Stimulated activated CD4-positive, alpha-beta T cell treated with anti-CD3 and anti-CD28 coated beads, Interleukin-4, amount 100 ng/mL, for 4 hours (primary cell): ENCODE measurements at regions not wholly inside any gene's neighbourhood (a gene's known extent, or its start where the extent isn't known, plus 50 kb on each side); places are given as distances from the start of the nearest gene placed in this dataset.
"Not testable (repeated sequence)": the region's sequence is repeated elsewhere in the genome, so short reads cannot be mapped to it uniquely, and the experiment has no call there.

Source experiments
- DNase-seq, 2 experiments: peaks; one replicate each; pipeline ENCODE4 v3.0.0-alpha.2; 2020

DNA sequence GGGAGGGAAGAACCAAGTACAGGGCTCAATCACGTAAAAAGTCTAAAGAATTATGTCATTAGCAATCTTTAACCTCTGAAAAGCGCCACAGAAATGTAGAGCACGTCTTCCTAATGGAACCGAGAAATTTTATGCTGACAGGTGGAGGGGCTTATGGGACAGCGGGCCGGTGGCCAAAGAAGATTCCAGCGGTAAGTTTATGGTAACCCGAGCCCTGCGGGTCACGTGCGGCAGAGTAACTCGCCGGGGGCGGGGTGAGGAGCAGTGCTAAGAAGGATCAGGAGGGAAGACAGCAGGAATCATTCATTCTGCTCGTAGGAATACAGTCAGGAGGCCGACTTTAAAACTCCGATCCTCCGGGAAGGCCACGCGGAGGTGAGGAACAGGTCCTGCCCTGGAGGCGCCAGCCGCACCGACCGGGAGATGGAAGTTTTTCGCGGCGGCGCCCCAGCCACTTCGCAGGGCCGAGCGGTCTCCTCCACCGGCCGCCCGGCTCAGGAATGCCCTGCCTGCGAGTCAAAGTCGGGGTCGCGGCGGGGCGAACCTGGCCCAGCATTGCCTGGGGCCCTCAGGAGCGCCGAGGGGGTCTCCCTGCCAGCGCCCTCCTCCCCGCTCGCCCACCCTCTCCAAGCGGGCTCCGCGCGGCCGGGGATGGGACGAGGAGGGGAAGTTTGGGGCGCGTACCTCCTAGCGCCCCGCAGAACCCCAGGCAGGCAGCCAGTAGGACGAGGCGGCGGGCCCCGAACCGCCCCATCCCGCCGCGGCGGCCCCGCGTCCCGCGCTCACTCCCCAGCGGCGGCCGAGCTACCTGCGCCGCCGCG is 101.8 kb downstream of the ESM1 start:
- DNase-seq: peak in 1 of 2 experiments; percentile 13

DNA sequence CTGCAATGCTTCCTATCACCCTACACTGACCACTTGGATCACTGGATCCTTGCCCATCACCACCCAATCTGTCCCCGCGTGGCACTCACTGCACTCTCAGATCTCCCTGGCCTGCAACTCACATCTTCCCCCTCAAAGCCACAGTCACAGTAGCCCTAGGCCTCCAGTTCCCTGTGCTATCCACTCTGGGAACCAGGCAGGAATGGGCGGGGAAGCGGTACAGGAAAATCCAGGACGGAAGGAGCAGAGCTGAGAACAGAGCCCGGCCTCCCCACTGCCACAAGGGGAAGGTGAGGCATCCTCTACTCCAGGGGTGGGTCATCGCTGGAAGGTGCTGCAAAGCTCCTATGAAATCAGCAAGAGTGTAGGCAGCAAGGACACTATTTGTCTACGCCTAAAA is 102.6 kb downstream of the ESM1 start:
- DNase-seq: no peak

- no peak for DNase-seq
These were observed 103.3 kb downstream of the ESM1 start for GRCh38 chr5:54882101-54882500.

GRCh38 chr5:54881286-54882005 is 103.9 kb downstream of the ESM1 start:
- DNase-seq: no peak

GRCh38 chr5:54876976-54877375 is 108.4 kb downstream of the ESM1 start:
- no peak for DNase-seq

GRCh38 chr5:54876556-54876955 is 108.8 kb downstream of the ESM1 start:
- no peak for DNase-seq

GRCh38 chr5:54874337-54875021 is 110.9 kb downstream of the ESM1 start:
- DNase-seq: no peak

DNA sequence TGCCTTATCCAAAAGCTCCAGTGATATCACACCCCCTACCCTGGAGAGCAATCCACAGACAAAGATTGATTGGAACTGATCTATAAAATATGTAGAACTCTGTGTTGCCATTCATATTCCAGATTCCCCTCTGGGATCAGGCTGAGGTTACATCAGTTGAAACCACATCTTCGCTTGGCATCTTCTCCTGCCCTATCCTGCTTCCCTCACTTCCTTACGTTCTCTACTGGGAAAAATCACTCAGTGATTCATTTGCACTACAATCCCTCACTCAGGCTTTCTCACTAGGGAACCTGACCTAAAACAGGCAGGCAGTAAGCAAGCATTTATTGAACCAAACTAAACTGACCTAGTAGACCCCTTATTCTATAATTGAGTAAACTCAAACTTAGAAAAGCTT is 111.7 kb downstream of the ESM1 start:
- DNase-seq: no peak

DNA sequence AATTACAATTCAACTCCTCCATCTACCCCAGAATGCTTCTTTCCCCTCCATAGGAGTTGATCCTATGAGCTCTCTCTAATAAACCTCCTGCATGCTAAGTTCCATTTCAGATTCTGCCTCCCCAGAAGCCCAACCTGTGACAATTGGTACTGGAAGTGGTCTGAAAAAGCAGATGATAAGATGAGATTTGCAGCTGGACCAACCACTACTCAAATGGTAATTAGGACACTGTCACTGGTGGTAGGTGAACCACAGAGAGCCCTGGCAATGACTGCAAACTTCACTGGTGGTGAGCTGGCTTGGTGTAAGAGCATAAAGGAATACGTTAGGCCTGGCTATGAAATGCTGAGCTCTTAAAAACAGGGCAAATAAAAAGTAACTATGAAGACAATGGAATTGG is 112.6 kb downstream of the ESM1 start:
- no peak for DNase-seq

DNA sequence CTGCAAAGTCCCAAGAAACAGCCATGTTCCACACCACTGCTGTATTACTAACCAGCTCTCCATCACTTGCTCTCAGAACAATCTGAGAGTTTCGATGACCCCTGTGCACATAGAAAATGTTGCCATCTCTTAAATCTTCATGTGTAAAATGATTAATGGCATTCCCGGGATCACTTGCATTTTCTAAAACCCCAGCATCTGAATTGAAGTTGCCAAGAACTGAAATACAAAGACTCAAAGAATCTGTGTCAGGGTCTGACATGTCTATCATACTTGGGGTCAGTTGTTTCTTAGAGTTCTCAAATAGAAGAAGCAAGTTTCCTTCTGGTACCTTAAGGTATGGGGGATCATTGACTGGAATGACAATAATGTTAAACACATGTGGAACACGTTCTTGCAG is 115.1 kb downstream of the ESM1 start:
- no peak for DNase-seq

DNA sequence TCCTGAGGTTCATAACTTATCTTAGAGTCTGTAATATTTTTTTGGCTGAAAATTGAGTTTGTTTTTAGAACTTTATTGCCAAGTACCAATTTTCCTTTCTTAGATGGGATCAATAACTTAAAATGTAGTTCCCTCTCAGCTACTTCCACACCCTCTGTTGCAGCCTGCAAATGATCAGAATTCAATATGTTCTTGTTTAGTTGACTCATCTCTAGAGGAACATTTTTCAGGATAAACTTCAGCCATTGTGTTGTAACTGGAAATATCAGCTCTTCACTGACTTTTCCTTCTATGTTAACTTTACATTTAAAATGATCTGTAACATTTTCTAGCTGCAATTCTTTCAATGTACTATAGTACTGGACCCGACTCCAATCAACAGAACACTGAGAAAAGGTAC is 115.7 kb downstream of the ESM1 start:
- no peak for DNase-seq

DNA sequence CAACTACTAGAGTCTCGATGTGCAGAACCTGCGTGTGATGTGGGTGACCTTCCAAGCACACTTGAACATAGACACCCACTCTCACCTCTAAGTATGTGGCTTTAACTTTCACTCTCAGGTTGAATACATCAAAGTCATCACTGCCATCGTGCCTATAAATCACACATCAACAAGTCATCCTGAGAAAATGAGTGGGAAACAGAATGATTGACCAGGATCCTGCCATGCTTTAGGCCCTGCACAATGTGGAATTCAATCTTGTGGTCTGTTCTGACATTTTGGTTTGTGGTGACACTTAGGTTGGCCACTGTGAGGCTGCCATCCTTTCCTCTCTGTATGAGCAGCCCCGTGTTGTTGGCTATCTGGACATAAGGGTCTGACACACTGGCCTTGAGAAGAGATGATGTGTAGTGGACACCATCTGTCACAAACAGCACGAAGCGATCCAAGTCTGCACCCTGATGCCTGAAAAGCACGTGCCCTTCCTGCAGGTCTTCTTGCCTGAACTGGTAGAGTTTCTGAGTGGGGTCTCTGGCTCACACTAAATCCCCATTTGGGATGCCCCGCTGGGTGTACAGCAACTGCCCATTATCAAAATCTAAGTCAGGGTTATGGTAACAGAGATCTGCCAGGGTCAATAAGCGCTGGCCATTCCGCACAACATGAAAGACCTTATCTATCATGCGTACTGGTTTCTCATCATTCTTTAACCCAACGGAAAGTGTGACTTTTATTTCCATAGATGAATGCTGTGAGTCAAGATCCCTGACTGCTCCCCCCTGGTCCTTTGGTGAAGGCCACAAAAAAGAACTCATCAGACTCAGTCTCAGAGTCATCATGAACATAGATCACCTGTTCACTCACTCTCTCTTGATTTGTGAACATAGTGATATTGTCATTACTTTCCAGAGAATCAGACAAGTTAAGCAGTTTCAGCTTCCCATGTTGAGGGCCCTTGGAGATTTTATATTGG is 116.6 kb downstream of the ESM1 start:
- DNase-seq: peak in 1 of 2 experiments; percentile 5

DNA sequence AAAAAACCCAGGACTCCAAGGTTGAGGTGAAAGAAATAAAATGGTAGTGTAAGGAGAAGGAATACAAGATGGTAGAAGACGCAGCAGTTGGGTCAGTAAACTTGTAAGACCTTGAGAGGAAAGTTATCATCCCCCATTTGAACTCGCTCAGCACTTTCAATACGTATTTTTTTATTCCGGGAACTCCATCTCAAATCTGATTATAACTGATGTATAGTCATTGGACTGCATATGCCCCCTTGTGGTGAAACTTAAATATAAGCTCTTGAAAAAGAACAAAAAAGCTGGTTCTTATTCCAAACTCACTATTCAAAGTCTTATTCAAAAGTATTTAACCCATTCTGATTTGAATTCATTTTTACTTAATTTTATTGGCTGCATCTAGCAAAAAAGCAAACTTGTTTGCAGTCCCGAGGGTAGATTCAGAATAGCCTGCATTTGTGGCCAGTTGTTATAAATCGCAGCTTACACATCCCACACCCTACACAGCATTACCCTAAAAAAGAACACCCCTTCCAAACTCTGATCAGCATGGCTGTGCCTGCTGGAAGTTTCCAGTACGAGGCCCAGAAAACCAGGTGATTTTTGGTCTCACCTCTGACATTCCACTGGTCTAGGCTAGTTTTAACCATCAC is 118.0 kb downstream of the ESM1 start:
- no peak for DNase-seq

- not testable (repeated sequence) for DNase-seq
These were observed 120.4 kb downstream of the ESM1 start for GRCh38 chr5:54864911-54865515.

DNA sequence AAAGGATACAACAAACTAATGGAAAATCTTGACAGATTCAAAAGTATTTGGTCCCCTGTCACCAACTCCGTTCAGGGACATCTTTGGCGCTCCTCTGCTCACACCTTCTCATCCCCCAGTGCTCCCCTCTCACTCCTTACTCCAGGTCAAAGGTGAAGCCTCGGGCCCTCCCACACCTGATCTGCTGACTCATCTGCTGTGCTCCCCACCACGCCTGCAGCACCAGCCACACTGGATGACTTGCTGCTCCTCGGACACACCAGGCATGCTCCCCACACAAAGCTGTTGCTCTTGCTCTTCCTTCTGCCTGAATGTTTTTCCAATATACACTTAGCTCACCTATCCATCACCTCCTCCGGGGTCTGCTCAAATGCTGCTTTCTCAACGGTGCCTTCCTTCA is 123.4 kb downstream of the ESM1 start:
- DNase-seq: no peak

GRCh38 chr5:54861212-54861894 is 124.0 kb downstream of the ESM1 start:
- no peak for DNase-seq

DNA sequence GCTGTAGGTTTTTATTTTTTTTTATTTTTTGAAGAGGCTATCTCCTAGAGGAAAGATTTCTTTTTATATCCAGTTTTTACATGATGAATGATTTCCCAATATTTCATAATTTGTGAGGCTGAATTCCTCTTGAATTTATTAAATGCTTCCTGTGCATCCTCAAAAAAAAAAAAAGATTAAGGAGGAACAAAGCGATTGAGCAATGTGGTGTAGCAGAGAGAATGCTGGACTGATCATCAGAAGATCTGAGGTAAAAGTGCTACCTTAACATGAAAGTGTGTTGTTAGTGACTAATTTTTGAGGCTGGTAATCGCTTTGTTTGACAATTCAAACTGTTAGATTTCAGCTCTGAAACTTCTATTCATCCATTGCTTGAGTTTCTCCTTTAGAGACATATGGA is 125.1 kb downstream of the ESM1 start:
- no peak for DNase-seq

GRCh38 chr5:54859316-54859715 is 126.1 kb downstream of the ESM1 start:
- DNase-seq: no peak

GRCh38 chr5:54854883-54855581 is 130.4 kb downstream of the ESM1 start:
- DNase-seq: no peak

GRCh38 chr5:54852007-54852406 is 133.4 kb downstream of the ESM1 start:
- DNase-seq: no peak
